ENCODE measurements at regions not wholly inside any gene's neighbourhood (a gene's known extent, or its start where the extent isn't known, plus 50 kb on each side); places are given as distances from the start of the nearest gene placed in this dataset.

GRCh38 chr9:78973907-78974306 is 597.9 kb upstream of the TLE4 start:
- no peaks in the 10 kb centered on the region for H3K36me3 ChIP-seq
- intact Hi-C loops (cut with DNase I; ENCODE audit: low total_unique reads) = no loop called here
- TF ChIP-seq CTCF (IDR thresholded peaks at IDR 0.05) = no peak
- no peaks in the 10 kb centered on the region for H3K9me3 ChIP-seq
- H3K27ac ChIP-seq = no peak overlapping the region
- no peak for DNase-seq
- H3K27me3 ChIP-seq = no peaks in the 10 kb centered on the region
- no peaks in the 10 kb centered on the region for H3K4me1 ChIP-seq
- H3K4me3 ChIP-seq = no peak overlapping the region

- no peaks in the 10 kb centered on the region for H3K27me3 ChIP-seq
- no peaks in the 10 kb centered on the region for H3K9me3 ChIP-seq
- H3K36me3 ChIP-seq = no peaks in the 10 kb centered on the region
- intact Hi-C loops (cut with DNase I; ENCODE audit: low total_unique reads) = no loop called here
- no peaks in the 10 kb centered on the region for H3K4me1 ChIP-seq
- H3K27ac ChIP-seq = no peak overlapping the region
- no peak overlapping the region for H3K4me3 ChIP-seq
- no peak for TF ChIP-seq CTCF (IDR thresholded peaks at IDR 0.05)
- no peak for DNase-seq
Observed at GRCh38 chr9:78982849-78983248, 588.9 kb upstream of the TLE4 start.

- no peak for DNase-seq
- Histone ChIP-seq H3K27ac (no peak overlapping the region), H3K4me3 (no peak overlapping the region), H3K4me1 (no peaks in the 10 kb centered on the region), H3K9me3 (no peaks in the 10 kb centered on the region), H3K36me3 (no peaks in the 10 kb centered on the region), H3K27me3 (no peaks in the 10 kb centered on the region)
- intact Hi-C loops (cut with DNase I; ENCODE audit: low total_unique reads) = no loop called here
- TF ChIP-seq CTCF (IDR thresholded peaks at IDR 0.05) = no peak
Observed at GRCh38 chr9:78985084-78985738, 586.6 kb upstream of the TLE4 start.

- H3K36me3 ChIP-seq = no peaks in the 10 kb centered on the region
- H3K27ac ChIP-seq = no peak overlapping the region
- H3K4me1 ChIP-seq = no peaks in the 10 kb centered on the region
- DNase-seq = no peak
- intact Hi-C loops (cut with DNase I; ENCODE audit: low total_unique reads) = no loop called here
- no peak overlapping the region for H3K4me3 ChIP-seq
- no peaks in the 10 kb centered on the region for H3K9me3 ChIP-seq
- no peak for TF ChIP-seq CTCF (IDR thresholded peaks at IDR 0.05)
- H3K27me3 ChIP-seq = no peaks in the 10 kb centered on the region
Observed at GRCh38 chr9:78986446-78986845, 585.3 kb upstream of the TLE4 start.

- Histone ChIP-seq H3K4me1 (no peaks in the 10 kb centered on the region), H3K27me3 (no peaks in the 10 kb centered on the region), H3K27ac (no peak overlapping the region), H3K9me3 (no peaks in the 10 kb centered on the region), H3K36me3 (no peaks in the 10 kb centered on the region), H3K4me3 (no peak overlapping the region)
- intact Hi-C loops (cut with DNase I; ENCODE audit: low total_unique reads) = no loop called here
- no peak for DNase-seq
- TF ChIP-seq CTCF (IDR thresholded peaks at IDR 0.05) = no peak
Observed at GRCh38 chr9:78989031-78989658, 582.6 kb upstream of the TLE4 start.
